Peyer's patch (tissue), 4 donors: ENCODE measurements at regions not wholly inside any gene's neighbourhood (a gene's known extent, or its start where the extent isn't known, plus 50 kb on each side); places are given as distances from the start of the nearest gene placed in this dataset.

Experiments
- DNase-seq, 3 donors: peaks; one replicate each; pipeline ENCODE4 v3.0.0-alpha.2; 2017 to 2019
- H3K27ac ChIP-seq, 4 donors: fragments of 200-600 bp; sonication (generic); one replicate each; pipeline ENCODE4 v1.5.1; 2016 to 2019
- H3K27me3 ChIP-seq, 2 donors: fragments of 200-600 bp; sonication (generic); one replicate each; pipeline ENCODE4 v1.5.1; 2019
- H3K36me3 ChIP-seq, 3 donors: fragments of 200-600 bp; sonication (generic); one replicate each; pipeline ENCODE4 v1.5.1; 2016 to 2019
- H3K4me1 ChIP-seq, 4 donors: fragments of 200-600 bp; sonication (generic); one replicate each; pipeline ENCODE4 v1.5.1; 2016 to 2019
- H3K4me3 ChIP-seq, 4 donors: fragments of 200-600 bp; sonication (generic); 1 replicate in 3 of 4; 2 replicates in 1 of 4; pipeline ENCODE4 v1.5.1; 2016 to 2019; ENCODE audit warnings: mild to moderate bottlenecking in 1 of 4
- H3K9me3 ChIP-seq, 4 donors: fragments of 200-600 bp; sonication (generic); one replicate each; pipeline ENCODE4 v1.5.1; 2016 to 2019; ENCODE audit warnings: mild to moderate bottlenecking in 1 of 4
- CTCF ChIP-seq, 6 experiments: fragments of 450-650 bp in 4 of 6; fragments of 200-600 bp in 2 of 6; sonication (generic) in 1 of 6; IDR thresholded peaks; one replicate each; pipeline ENCODE4 v1.5.1; 2017 to 2019; ENCODE audit warnings: antibody characterized with exemption in 6 of 6, mild to moderate bottlenecking in 3 of 6, moderate library complexity in 1 of 6
- POLR2A ChIP-seq, 2 donors: fragments of 450-650 bp; IDR thresholded peaks; one replicate each; pipeline ENCODE4 v1.5.1; 2017; ENCODE audit warnings: antibody characterized with exemption in 2 of 2, mild to moderate bottlenecking in 2 of 2, moderate library complexity in 2 of 2

GRCh38 chr16:54443839-54444238, 157.3 kb upstream of the IRX3 start:
- Histone ChIP-seq H3K9me3 (no peaks in the 10 kb centered on the region), H3K4me1 (no peaks in the 10 kb centered on the region), H3K36me3 (no peaks in the 10 kb centered on the region), H3K27ac (no peak overlapping the region), H3K4me3 (no peak overlapping the region), H3K27me3 (no peaks in the 10 kb centered on the region)
- no peak for TF ChIP-seq CTCF (IDR thresholded peaks at IDR 0.05)
- TF ChIP-seq POLR2A (IDR thresholded peaks at IDR 0.05), result no peak
- DNase-seq, result no peak

- H3K4me3 ChIP-seq, result no peak overlapping the region
- no peak for DNase-seq
- no peak overlapping the region for H3K27ac ChIP-seq
- H3K27me3 ChIP-seq, result no peaks in the 10 kb centered on the region
- TF ChIP-seq POLR2A (IDR thresholded peaks at IDR 0.05), result no peak
- no peak for TF ChIP-seq CTCF (IDR thresholded peaks at IDR 0.05)
- no peaks in the 10 kb centered on the region for H3K4me1 ChIP-seq
- no peaks in the 10 kb centered on the region for H3K36me3 ChIP-seq
- H3K9me3 ChIP-seq, result no peaks in the 10 kb centered on the region
Observed at GRCh38 chr16:54443352-54443751, 156.8 kb upstream of the IRX3 start.

GRCh38 chr16:54442864-54443263, 156.3 kb upstream of the IRX3 start:
- no peaks in the 10 kb centered on the region for H3K36me3 ChIP-seq
- H3K27ac ChIP-seq, result no peak overlapping the region
- no peaks in the 10 kb centered on the region for H3K27me3 ChIP-seq
- H3K4me1 ChIP-seq, result no peaks in the 10 kb centered on the region
- TF ChIP-seq POLR2A (IDR thresholded peaks at IDR 0.05), result no peak
- no peak for TF ChIP-seq CTCF (IDR thresholded peaks at IDR 0.05)
- no peak for DNase-seq
- H3K9me3 ChIP-seq, result no peaks in the 10 kb centered on the region
- H3K4me3 ChIP-seq, result no peak overlapping the region

GRCh38 chr16:54438469-54438868, 151.9 kb upstream of the IRX3 start:
- DNase-seq, result no peak
- H3K27ac ChIP-seq, result no peak overlapping the region
- no peaks in the 10 kb centered on the region for H3K27me3 ChIP-seq
- H3K36me3 ChIP-seq, result no peaks in the 10 kb centered on the region
- H3K9me3 ChIP-seq, result no peaks in the 10 kb centered on the region
- no peaks in the 10 kb centered on the region for H3K4me1 ChIP-seq
- TF ChIP-seq CTCF (IDR thresholded peaks at IDR 0.05) (no peak), POLR2A (IDR thresholded peaks at IDR 0.05) (no peak)
- H3K4me3 ChIP-seq, result no peak overlapping the region

GRCh38 chr16:54437921-54438320, 151.3 kb upstream of the IRX3 start:
- Histone ChIP-seq H3K9me3 (no peaks in the 10 kb centered on the region), H3K36me3 (no peaks in the 10 kb centered on the region), H3K4me1 (no peaks in the 10 kb centered on the region), H3K27me3 (no peaks in the 10 kb centered on the region), H3K27ac (no peak overlapping the region), H3K4me3 (no peak overlapping the region)
- DNase-seq, result no peak
- TF ChIP-seq POLR2A (IDR thresholded peaks at IDR 0.05) (no peak), CTCF (IDR thresholded peaks at IDR 0.05) (no peak)

- H3K36me3 ChIP-seq, result no peaks in the 10 kb centered on the region
- TF ChIP-seq POLR2A (IDR thresholded peaks at IDR 0.05) (no peak), CTCF (IDR thresholded peaks at IDR 0.05) (no peak)
- H3K27ac ChIP-seq, result no peak overlapping the region
- H3K9me3 ChIP-seq, result no peaks in the 10 kb centered on the region
- no peaks in the 10 kb centered on the region for H3K4me1 ChIP-seq
- no peak overlapping the region for H3K4me3 ChIP-seq
- DNase-seq, result no peak
- no peaks in the 10 kb centered on the region for H3K27me3 ChIP-seq
Observed at GRCh38 chr16:54437401-54437800, 150.8 kb upstream of the IRX3 start.
